ENCODE measurements at regions not wholly inside any gene's neighbourhood (a gene's known extent, or its start where the extent isn't known, plus 50 kb on each side); places are given as distances from the start of the nearest gene placed in this dataset.

- H3K36me3 Mint-ChIP-seq, result no peaks in the 10 kb centered on the region
- H3K4me3 ChIP-seq (ENCODE audit: low read length in 2 of 2), result no peak overlapping the region
These were observed 262.6 kb upstream of the SFSWAP start for GRCh38 chr12:131448254-131448795.

GRCh38 chr12:131449027-131449426 is 261.9 kb upstream of the SFSWAP start:
- Histone ChIP-seq H3K4me1 (ENCODE audit: insufficient read depth, low read length) (no peaks in the 10 kb centered on the region), H3K36me3 (ENCODE audit: insufficient read depth, low read length) (no peaks in the 10 kb centered on the region), H3K9me3 (ENCODE audit: control insufficient read depth in 1 of 2, low read length in 2 of 2) (no peaks in the 10 kb centered on the region), H3K27me3 (ENCODE audit: insufficient read depth, low read length) (no peaks in the 10 kb centered on the region), H3K27ac (ENCODE audit: low read depth, low read length) (no peak overlapping the region), H3K4me3 (ENCODE audit: low read length in 2 of 2) (no peak overlapping the region)
- CTCF ChIA-PET (ENCODE audit: partially characterized antibody), result no interaction called here
- no peaks in the 10 kb centered on the region for H3K36me3 Mint-ChIP-seq
- peak overlapping the region in 1 of 7 donors; percentile 65 for H3K27ac Mint-ChIP-seq
- H3K9me3 Mint-ChIP-seq, result peaks cover 0 to 16% (median 4%) of the 10 kb centered on the region in 8 donors
- peaks cover 0 to 5% of the 10 kb centered on the region in 2 donors for H3K27me3 Mint-ChIP-seq
- intact Hi-C loops (cut with micrococcal nuclease), result no loop called here
- DNase-seq, result no peak
- H3K4me3 Mint-ChIP-seq, result no peak overlapping the region
- H3K4me1 Mint-ChIP-seq, result peaks cover 0 to 1% (median 0%) of the 10 kb centered on the region in 4 donors
- POLR2A ChIA-PET (ENCODE audit: partially characterized antibody), result no interaction called here

More at GRCh38 chr12:131448254-131448795, 262.6 kb upstream of the SFSWAP start:
- no peaks in the 10 kb centered on the region for H3K36me3 ChIP-seq (ENCODE audit: insufficient read depth, low read length)
- H3K9me3 ChIP-seq (ENCODE audit: control insufficient read depth in 1 of 2, low read length in 2 of 2), result no peaks in the 10 kb centered on the region
- H3K4me1 ChIP-seq (ENCODE audit: insufficient read depth, low read length), result no peaks in the 10 kb centered on the region
- no peak overlapping the region for H3K4me3 Mint-ChIP-seq
- no peak for DNase-seq
- H3K27ac Mint-ChIP-seq, result peak overlapping the region in 1 of 7 donors; percentile 68
- peaks cover 0 to 5% of the 10 kb centered on the region in 2 donors for H3K27me3 Mint-ChIP-seq
- ChIA-PET CTCF (ENCODE audit: partially characterized antibody) (no interaction called here), POLR2A (ENCODE audit: partially characterized antibody) (no interaction called here)
- H3K4me1 Mint-ChIP-seq, result peaks cover 0 to 1% (median 0%) of the 10 kb centered on the region in 4 donors
- H3K27ac ChIP-seq (ENCODE audit: low read depth, low read length), result no peak overlapping the region
- H3K9me3 Mint-ChIP-seq, result peaks cover 0 to 16% (median 4%) of the 10 kb centered on the region in 8 donors
- H3K27me3 ChIP-seq (ENCODE audit: insufficient read depth, low read length), result no peaks in the 10 kb centered on the region
- intact Hi-C loops (cut with micrococcal nuclease), result no loop called here

GRCh38 chr12:131452444-131452860 is 258.4 kb upstream of the SFSWAP start:
- intact Hi-C loops (cut with micrococcal nuclease), result no loop called here
- H3K36me3 Mint-ChIP-seq, result no peaks in the 10 kb centered on the region
- peak overlapping the region in 1 of 8 donors; percentile 45 for H3K4me3 Mint-ChIP-seq
- no peaks in the 10 kb centered on the region for H3K4me1 ChIP-seq (ENCODE audit: insufficient read depth, low read length)
- H3K27ac ChIP-seq (ENCODE audit: low read depth, low read length), result no peak overlapping the region
- H3K4me1 Mint-ChIP-seq, result peaks cover 0 to 1% (median under 1%) of the 10 kb centered on the region in 4 donors
- CTCF ChIA-PET (ENCODE audit: partially characterized antibody), result interaction anchor here (1.0 kb wide), 1 partner anchor 90 kb away, joined by 6 read pairs; no protein-coding TSS in a partner anchor
- H3K9me3 Mint-ChIP-seq, result peaks cover 0 to 16% (median 4%) of the 10 kb centered on the region in 8 donors
- H3K36me3 ChIP-seq (ENCODE audit: insufficient read depth, low read length), result no peaks in the 10 kb centered on the region
- H3K9me3 ChIP-seq (ENCODE audit: control insufficient read depth in 1 of 2, low read length in 2 of 2), result no peaks in the 10 kb centered on the region
- no peak overlapping the region for H3K27ac Mint-ChIP-seq
- no peak overlapping the region for H3K4me3 ChIP-seq (ENCODE audit: low read length in 2 of 2)
- POLR2A ChIA-PET (ENCODE audit: partially characterized antibody), result no interaction called here
- DNase-seq, result peak in 1 of 5 donors; percentile 11
- H3K27me3 ChIP-seq (ENCODE audit: insufficient read depth, low read length), result no peaks in the 10 kb centered on the region
- H3K27me3 Mint-ChIP-seq, result peaks cover 4 to 11% of the 10 kb centered on the region in 2 donors

- no peaks in the 10 kb centered on the region for H3K36me3 Mint-ChIP-seq
- H3K9me3 ChIP-seq (ENCODE audit: control insufficient read depth in 1 of 2, low read length in 2 of 2), result no peaks in the 10 kb centered on the region
- peaks cover 8 to 20% of the 10 kb centered on the region in 2 donors for H3K27me3 Mint-ChIP-seq
- no peak overlapping the region for H3K27ac ChIP-seq (ENCODE audit: low read depth, low read length)
- no peaks in the 10 kb centered on the region for H3K4me1 ChIP-seq (ENCODE audit: insufficient read depth, low read length)
- intact Hi-C loops (cut with micrococcal nuclease), result no loop called here
- no peaks in the 10 kb centered on the region for H3K27me3 ChIP-seq (ENCODE audit: insufficient read depth, low read length)
- H3K4me1 Mint-ChIP-seq, result peaks cover 0 to 1% (median under 1%) of the 10 kb centered on the region in 4 donors
- H3K4me3 Mint-ChIP-seq, result no peak overlapping the region
- ChIA-PET POLR2A (ENCODE audit: partially characterized antibody) (no interaction called here), CTCF (ENCODE audit: partially characterized antibody) (no interaction called here)
- H3K4me3 ChIP-seq (ENCODE audit: low read length in 2 of 2), result no peak overlapping the region
- no peaks in the 10 kb centered on the region for H3K36me3 ChIP-seq (ENCODE audit: insufficient read depth, low read length)
- DNase-seq, result peak in 1 of 5 donors; percentile 27
- H3K27ac Mint-ChIP-seq, result peak overlapping the region in 1 of 7 donors; percentile 29
- H3K9me3 Mint-ChIP-seq, result peaks cover 0 to 13% (median 4%) of the 10 kb centered on the region in 8 donors
These were observed 256.3 kb upstream of the SFSWAP start for GRCh38 chr12:131454418-131455217.

- Mint-ChIP-seq H3K4me1 (peaks cover 0 to 1% (median under 1%) of the 10 kb centered on the region in 4 donors), H3K36me3 (no peaks in the 10 kb centered on the region), H3K27me3 (peaks cover 8 to 20% of the 10 kb centered on the region in 2 donors), H3K4me3 (no peak overlapping the region), H3K9me3 (peaks cover 0 to 13% (median 4%) of the 10 kb centered on the region in 8 donors), H3K27ac (peak overlapping the region in 1 of 7 donors; percentile 14)
- Histone ChIP-seq H3K27me3 (ENCODE audit: insufficient read depth, low read length) (no peaks in the 10 kb centered on the region), H3K9me3 (ENCODE audit: control insufficient read depth in 1 of 2, low read length in 2 of 2) (no peaks in the 10 kb centered on the region), H3K36me3 (ENCODE audit: insufficient read depth, low read length) (no peaks in the 10 kb centered on the region), H3K27ac (ENCODE audit: low read depth, low read length) (no peak overlapping the region), H3K4me3 (ENCODE audit: low read length in 2 of 2) (no peak overlapping the region), H3K4me1 (ENCODE audit: insufficient read depth, low read length) (no peaks in the 10 kb centered on the region)
- DNase-seq, result no peak
- intact Hi-C loops (cut with micrococcal nuclease), result no loop called here
- POLR2A ChIA-PET (ENCODE audit: partially characterized antibody), result no interaction called here
- CTCF ChIA-PET (ENCODE audit: partially characterized antibody), result no interaction called here
These were observed 255.7 kb upstream of the SFSWAP start for GRCh38 chr12:131455218-131455506.

- no peak for DNase-seq
- H3K27me3 ChIP-seq (ENCODE audit: insufficient read depth, low read length), result no peaks in the 10 kb centered on the region
- H3K36me3 ChIP-seq (ENCODE audit: insufficient read depth, low read length), result no peaks in the 10 kb centered on the region
- H3K27me3 Mint-ChIP-seq, result peaks cover 10 to 24% of the 10 kb centered on the region in 2 donors
- H3K9me3 Mint-ChIP-seq, result peaks cover 0 to 13% (median 4%) of the 10 kb centered on the region in 8 donors
- H3K4me1 ChIP-seq (ENCODE audit: insufficient read depth, low read length), result no peaks in the 10 kb centered on the region
- H3K27ac Mint-ChIP-seq, result peak overlapping the region in 1 of 7 donors; percentile 24
- intact Hi-C loops (cut with micrococcal nuclease), result no loop called here
- H3K9me3 ChIP-seq (ENCODE audit: control insufficient read depth in 1 of 2, low read length in 2 of 2), result no peaks in the 10 kb centered on the region
- H3K4me3 Mint-ChIP-seq, result no peak overlapping the region
- H3K4me3 ChIP-seq (ENCODE audit: low read length in 2 of 2), result no peak overlapping the region
- peaks cover 0 to 1% (median under 1%) of the 10 kb centered on the region in 4 donors for H3K4me1 Mint-ChIP-seq
- CTCF ChIA-PET (ENCODE audit: partially characterized antibody), result no interaction called here
- POLR2A ChIA-PET (ENCODE audit: partially characterized antibody), result no interaction called here
- H3K36me3 Mint-ChIP-seq, result no peaks in the 10 kb centered on the region
- no peak overlapping the region for H3K27ac ChIP-seq (ENCODE audit: low read depth, low read length)
These were observed 255.2 kb upstream of the SFSWAP start for GRCh38 chr12:131455581-131456110.

- DNase-seq, result no peak
- Mint-ChIP-seq H3K36me3 (no peaks in the 10 kb centered on the region), H3K4me1 (peaks cover 0 to 1% (median under 1%) of the 10 kb centered on the region in 4 donors), H3K4me3 (no peak overlapping the region), H3K9me3 (peaks cover 0 to 10% (median 4%) of the 10 kb centered on the region in 8 donors), H3K27me3 (peaks cover 10 to 24% of the 10 kb centered on the region in 2 donors), H3K27ac (peak overlapping the region in 1 of 7 donors; percentile 29)
- H3K9me3 ChIP-seq (ENCODE audit: control insufficient read depth in 1 of 2, low read length in 2 of 2), result no peaks in the 10 kb centered on the region
- H3K4me1 ChIP-seq (ENCODE audit: insufficient read depth, low read length), result no peaks in the 10 kb centered on the region
- no peaks in the 10 kb centered on the region for H3K27me3 ChIP-seq (ENCODE audit: insufficient read depth, low read length)
- no peaks in the 10 kb centered on the region for H3K36me3 ChIP-seq (ENCODE audit: insufficient read depth, low read length)
- no peak overlapping the region for H3K27ac ChIP-seq (ENCODE audit: low read depth, low read length)
- no peak overlapping the region for H3K4me3 ChIP-seq (ENCODE audit: low read length in 2 of 2)
- ChIA-PET CTCF (ENCODE audit: partially characterized antibody) (no interaction called here), POLR2A (ENCODE audit: partially characterized antibody) (no interaction called here)
- intact Hi-C loops (cut with micrococcal nuclease), result no loop called here
These were observed 254.4 kb upstream of the SFSWAP start for GRCh38 chr12:131456301-131457027.

Data from CD4-positive, alpha-beta memory T cell (primary cell).